Liver (tissue), 3 donors: ENCODE measurements at regions not wholly inside any gene's neighbourhood (a gene's known extent, or its start where the extent isn't known, plus 50 kb on each side); places are given as distances from the start of the nearest gene placed in this dataset.

ENCODE experiments used
- CTCF ChIP-seq: fragments of 150-350 bp; IDR thresholded peaks from 2 replicates; pipeline ENCODE4 v1.5.1; 2017; ENCODE audit warnings: improper control_type of control experiment, low read depth, low read length; ENCODE audit not compliant: missing input control
- TAF1 ChIP-seq: conservative IDR thresholded peaks from 2 replicates; pipeline ENCODE4 v1.6.1; 2016; ENCODE audit warnings: antibody characterized with exemption, mild to moderate bottlenecking
- YY1 ChIP-seq: IDR thresholded peaks from 2 replicates; pipeline ENCODE4 v1.6.1; 2016; ENCODE audit warnings: antibody characterized with exemption, mild to moderate bottlenecking
- donor health status: healthy.
- donor health status: healthy.

GRCh38 chr7:52151559-52151958 lies 835.0 kb upstream of the COBL start:
- no peak for TF ChIP-seq CTCF
- TF ChIP-seq YY1, result no peak
- no peak for TF ChIP-seq TAF1
